NOMO-1 (cell line): ENCODE measurements at regions not wholly inside any gene's neighbourhood (a gene's known extent, or its start where the extent isn't known, plus 50 kb on each side); places are given as distances from the start of the nearest gene placed in this dataset.

Source experiments
- DNase-seq, 2 experiments: peaks; one replicate each; lab custom pipeline; 2025; ENCODE audit not compliant: unreplicated experiment in 2 of 2; lab: John Stamatoyannopoulos, UW

GRCh38 chr6:147900247-147900830 is 391.8 kb downstream of the SAMD5 start:
- DNase-seq = no peak

GRCh38 chr6:147903321-147903720 is 394.8 kb downstream of the SAMD5 start:
- DNase-seq = no peak

- DNase-seq = no peak
These were observed 395.4 kb downstream of the SAMD5 start for GRCh38 chr6:147903931-147904330.

GRCh38 chr6:147904416-147904815 is 395.9 kb downstream of the SAMD5 start:
- no peak for DNase-seq

GRCh38 chr6:147905711-147906110 is 397.2 kb downstream of the SAMD5 start:
- DNase-seq = no peak

- DNase-seq = no peak
These were observed 397.9 kb downstream of the SAMD5 start for GRCh38 chr6:147906361-147906760.

DNA sequence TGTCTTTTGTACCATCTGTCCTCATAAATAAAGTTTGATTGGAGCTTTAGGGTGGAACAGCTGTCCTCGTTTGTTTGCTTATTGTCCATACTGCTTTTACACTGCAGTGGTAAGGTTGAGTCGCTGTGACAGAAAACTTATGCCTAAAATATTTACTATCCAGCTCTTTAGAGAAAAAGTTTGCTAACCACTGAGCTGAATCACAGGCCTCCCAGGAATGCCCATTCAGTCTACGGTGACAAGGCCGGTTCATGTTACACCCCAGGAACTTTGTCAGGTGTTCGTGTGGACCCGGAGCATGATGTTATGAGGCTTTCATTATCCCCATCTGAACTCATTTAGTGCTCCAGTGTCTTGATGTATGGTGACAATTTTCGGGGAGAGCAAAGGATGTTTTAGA is 401.1 kb downstream of the SAMD5 start:
- no peak for DNase-seq

DNA sequence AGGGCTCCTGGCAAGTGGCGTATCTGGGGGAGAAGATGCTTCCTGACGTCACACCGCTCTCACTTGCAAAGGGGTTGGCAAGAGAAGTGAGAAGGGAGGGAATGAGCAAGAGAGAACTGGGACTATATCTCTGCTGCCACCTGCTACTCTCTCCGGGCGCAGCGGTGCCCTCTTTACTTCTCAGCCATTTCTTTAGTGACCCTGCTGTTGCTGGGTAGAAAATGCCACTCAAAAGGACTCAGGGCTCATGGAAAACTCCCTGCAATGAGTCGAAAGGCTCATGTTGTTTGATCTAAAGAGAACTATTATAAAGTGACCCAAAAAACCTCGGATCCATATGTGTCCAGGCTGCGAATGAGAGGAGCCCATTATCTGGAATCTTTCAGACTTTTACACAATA is 401.8 kb downstream of the SAMD5 start:
- DNase-seq = no peak

DNA sequence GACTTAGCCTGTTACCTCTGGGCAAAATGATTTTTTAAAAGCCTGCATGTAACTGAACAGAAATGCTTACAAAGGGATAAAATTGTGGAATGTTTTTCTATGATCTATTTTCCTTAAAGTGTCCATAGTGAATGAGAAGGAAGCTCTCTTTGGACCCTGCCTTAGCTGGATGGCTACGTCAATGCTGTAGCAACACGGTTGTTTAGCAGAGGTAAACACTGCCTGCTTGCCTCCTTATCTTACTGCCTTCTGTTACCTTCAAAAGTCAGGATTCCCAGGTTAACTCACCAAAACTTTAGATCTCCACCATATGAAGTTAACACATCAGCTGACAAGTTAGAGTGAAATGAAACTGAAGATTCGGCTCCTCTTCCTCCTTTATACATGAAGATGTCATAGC is 402.6 kb downstream of the SAMD5 start:
- no peak for DNase-seq

DNA sequence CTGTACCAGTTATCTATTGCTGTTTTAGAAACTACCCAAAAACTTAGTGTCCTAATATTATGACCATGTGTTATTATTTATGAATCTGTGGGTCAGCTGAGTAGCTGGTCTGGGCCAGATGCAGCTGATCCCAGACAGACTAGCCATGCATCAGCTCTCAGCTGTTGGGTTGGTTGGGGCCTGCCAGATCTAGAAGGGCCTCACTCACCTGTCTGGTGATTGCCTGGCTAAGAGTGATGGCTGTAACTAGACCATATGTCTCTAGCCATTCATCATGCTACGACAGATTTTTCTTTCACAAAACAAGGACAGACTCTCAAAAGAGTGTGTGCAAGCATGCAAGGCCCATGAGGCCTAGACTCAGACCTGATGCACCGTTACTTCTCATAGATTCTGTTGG is 403.2 kb downstream of the SAMD5 start:
- no peak for DNase-seq

DNA sequence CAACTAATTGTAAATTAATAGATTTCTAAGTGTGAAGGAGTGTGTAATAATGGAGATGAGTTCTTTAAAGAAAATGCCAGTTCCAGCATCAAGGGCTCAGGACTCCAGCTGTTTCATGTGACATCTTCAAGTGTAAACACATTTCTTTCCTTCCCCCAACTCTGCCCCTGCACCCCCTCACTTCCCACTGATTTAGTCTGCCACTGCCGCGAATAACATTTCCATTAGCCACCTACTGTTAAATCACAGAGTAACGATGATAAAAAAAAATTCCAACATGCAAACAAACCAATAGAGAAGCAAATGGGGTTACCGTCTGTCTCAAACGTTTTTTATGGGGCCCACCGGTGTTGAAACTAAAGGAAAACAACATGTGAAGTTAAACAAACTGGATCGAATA is 414.3 kb downstream of the SAMD5 start:
- no peak for DNase-seq

DNA sequence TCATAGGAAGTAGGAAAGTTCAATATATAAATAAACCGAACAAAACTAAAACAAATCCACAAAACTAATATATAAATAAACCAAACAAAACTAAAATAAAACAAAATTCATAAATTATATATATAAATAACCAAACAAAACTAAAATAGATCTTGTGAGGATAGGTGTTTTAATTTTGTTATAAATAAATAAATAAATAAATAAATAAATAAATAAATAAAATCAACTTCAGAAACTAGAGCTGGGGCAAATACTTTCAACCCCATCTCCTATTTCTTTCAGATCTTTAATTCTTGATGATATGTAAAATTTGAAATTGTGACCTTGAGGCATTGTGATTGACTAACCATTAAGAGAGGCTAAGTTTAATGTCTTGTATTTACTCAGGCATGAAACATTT is 416.1 kb downstream of the SAMD5 start:
- DNase-seq = no peak

DNA sequence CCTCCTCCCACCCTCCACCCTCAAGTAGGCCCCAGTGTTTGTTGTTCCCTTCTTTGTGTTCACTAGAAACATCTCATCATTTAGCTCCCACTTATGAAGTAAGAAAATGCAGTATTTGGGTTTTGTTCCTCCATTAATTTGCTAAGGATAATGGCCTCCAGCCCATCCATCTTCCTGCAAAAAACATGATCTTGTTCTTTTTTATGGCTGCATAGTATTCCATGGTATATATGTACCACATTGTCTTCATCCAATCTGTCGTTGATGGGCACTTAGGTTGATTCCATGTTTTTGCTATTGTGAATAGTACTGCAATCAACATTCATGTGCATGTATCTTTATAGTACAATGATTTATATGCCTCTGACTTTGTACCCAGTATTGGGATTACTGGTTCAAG is 416.8 kb upstream of the SASH1 start:
- no peak for DNase-seq

DNA sequence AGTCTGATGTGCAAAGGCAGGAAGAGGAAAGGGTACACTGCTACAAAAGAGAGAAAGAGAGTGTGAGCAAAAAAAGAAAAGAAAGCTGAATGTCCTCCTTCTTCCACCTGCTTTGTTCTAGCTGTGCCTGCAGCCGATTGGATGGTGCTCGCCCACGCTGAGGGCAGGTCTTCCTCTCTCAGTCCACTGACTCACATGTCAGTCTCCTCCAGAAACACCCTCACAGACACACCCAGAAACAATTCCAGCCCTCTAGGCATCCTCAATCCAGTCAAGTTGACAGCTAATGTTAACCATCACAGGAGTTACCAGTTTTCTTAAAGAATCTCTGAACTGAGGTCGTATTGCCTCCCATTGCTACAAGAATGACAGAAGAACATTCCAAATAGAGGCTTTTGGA is 411.9 kb upstream of the SASH1 start:
- DNase-seq = no peak

DNA sequence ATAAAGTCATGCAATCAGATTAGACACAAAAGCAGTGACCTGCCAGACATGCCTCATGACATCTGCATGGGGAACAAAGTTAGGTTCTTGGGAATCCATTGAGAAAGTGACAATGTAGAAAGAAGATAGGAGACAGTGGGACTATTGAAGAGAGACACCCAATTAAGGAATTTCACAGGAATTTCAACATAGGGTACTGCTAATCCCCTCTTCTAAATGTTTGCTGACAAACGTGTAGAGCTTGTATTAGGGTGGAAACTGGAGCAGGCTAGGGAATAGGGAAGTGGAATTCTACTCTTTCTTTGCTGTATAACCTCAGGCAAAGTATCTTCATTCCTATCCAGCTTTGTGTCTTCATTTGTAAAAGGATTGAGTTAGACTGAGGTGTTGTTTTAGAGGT is 409.4 kb upstream of the SASH1 start:
- DNase-seq = no peak

DNA sequence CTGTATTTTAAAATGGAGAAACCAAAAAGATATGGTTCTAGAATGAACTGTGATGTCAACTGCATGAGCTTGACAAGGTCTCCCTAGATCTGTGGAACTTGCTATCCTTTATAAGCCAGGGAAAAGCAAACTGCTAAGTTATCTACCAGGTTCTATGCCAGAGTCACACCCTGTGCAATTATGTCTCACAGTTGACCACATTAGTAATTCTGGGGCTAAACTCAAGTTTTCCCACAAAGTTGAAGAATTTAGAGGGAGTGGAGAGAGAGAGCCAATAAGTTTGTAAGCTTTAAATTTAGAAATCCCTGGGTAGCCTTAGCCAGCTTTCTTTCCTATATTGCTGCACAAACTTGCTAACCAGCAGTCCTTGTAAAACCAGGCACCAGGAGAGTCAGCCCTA is 407.0 kb upstream of the SASH1 start:
- no peak for DNase-seq

DNA sequence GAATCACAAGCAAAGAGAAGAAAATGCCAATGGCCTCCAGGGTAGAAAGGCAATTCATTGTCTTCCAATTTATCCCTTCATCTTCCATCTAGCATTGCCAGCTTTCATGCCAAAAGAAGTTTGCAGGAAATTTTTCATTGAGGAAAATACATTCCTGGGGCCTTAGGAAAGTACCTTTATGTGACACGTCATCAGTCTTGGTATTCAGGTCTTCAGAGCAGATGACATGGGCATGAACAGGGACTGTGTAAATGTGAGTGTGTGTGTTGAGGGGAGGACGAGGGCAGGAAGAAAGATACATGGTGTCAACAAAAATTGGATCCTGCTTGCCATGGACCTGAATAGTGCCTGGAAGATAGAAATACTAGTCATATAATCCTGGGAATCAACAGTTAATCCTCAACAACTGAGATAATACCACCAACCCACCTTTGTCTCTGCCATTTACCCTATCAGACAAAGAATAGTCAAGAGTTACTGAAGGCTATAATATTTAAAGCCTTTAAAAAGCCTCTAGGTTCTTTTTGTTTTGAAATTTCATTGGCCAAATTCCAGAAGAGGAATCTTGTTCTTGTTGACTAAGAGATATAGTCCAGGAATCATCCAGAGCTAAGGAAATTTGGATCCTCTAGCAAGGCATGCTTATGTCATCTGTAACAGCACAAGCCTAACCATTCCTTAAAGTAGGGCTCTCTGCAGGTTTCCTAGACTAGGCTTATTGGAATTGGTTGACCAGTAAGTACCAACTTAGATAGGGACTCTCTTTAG is 405.8 kb upstream of the SASH1 start:
- DNase-seq = no peak

- no peak for DNase-seq
These were observed 401.5 kb upstream of the SASH1 start for GRCh38 chr6:147941143-147941542.

DNA sequence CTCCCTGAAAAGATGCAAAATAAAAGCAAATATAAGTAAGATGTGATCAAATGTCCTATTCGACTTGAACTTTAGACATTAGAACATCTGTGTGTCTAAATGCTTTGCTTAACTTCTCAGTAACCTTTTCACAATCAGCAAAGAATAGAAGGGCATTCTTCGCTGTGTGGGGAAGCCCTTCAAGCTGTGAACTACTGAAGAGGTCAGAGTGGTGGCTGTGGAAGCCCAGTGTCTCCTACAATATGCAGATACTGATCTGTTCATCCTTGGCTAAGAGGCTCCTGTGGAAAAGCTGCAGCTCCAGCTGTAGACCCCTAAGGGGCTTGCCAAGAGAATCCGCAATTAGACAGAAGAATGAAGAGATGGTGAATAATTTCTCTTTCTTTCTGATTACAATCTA is 400.3 kb upstream of the SASH1 start:
- DNase-seq = no peak

GRCh38 chr6:147944122-147944521 is 398.5 kb upstream of the SASH1 start:
- DNase-seq = no peak

- DNase-seq = no peak
These were observed 395.1 kb upstream of the SASH1 start for GRCh38 chr6:147947521-147947920.

- no peak for DNase-seq
These were observed 392.5 kb upstream of the SASH1 start for GRCh38 chr6:147949981-147950622.
